IMR-90 (cell line): ENCODE measurements at regions not wholly inside any gene's neighbourhood (a gene's known extent, or its start where the extent isn't known, plus 50 kb on each side); places are given as distances from the start of the nearest gene placed in this dataset.

Source experiments
- ATAC-seq: fragments of 200-7000 bp; cut with Tn5 transposase; 2 replicates; pipeline ENCODE4 v1.9.1; 2020; ENCODE audit warnings: low read depth, mild to moderate bottlenecking, moderate library complexity
- BruUV-seq: library from RNA; stranded (reverse); fragments of 400-500 nt; replicated peaks from 2 replicates; lab custom pipeline; 2021; lab: Mats Ljungman, UMichigan
- CTCF ChIA-PET: fragments of 300-600 bp; formaldehyde crosslinking; extraction: SDS; loops from one replicate; lab custom pipeline; 2021; ENCODE audit warnings: antibody characterized with exemption; lab: Yijun Ruan, JAX
- POLR2A ChIA-PET: fragments of 300-600 bp; sonication (Branson Sonifier 250); formaldehyde crosslinking; loops from one replicate; lab custom pipeline; 2022; ENCODE audit warnings: antibody characterized with exemption; ENCODE audit not compliant: unreplicated experiment; lab: Charles Lee
- DNase-seq: peaks from one replicate; pipeline ENCODE4 v3.0.0; 2013
- H2AFZ ChIP-seq: replicated peaks from 2 replicates; pipeline ENCODE3; 2013; ENCODE audit warnings: low read length, mild to moderate bottlenecking; ENCODE audit not compliant: poor library complexity
- H2AK5ac ChIP-seq: 2 replicates; pipeline ENCODE4 v1.6.1; 2013; ENCODE audit warnings: low read depth, low read length, inconsistent platforms
- H2AK9ac ChIP-seq: replicated peaks from 2 replicates; pipeline ENCODE3; 2013; ENCODE audit warnings: mild to moderate bottlenecking, low read depth, low read length, moderate library complexity; ENCODE audit not compliant: poor library complexity
- H2BK120ac ChIP-seq: 2 replicates; pipeline ENCODE4 v1.6.1; 2013; ENCODE audit warnings: low read depth, low read length, inconsistent platforms
- H2BK15ac ChIP-seq: 3 replicates; pipeline ENCODE4 v1.6.1; 2013; ENCODE audit warnings: low read depth, low read length, inconsistent platforms
- H2BK20ac ChIP-seq: 2 replicates; pipeline ENCODE4 v1.6.1; 2013; ENCODE audit warnings: low read depth, mild to moderate bottlenecking, inconsistent platforms, low read length, moderate library complexity
- H2BK5ac ChIP-seq: 2 replicates; pipeline ENCODE4 v1.6.1; 2013; ENCODE audit warnings: mild to moderate bottlenecking, low read depth, low read length, inconsistent platforms; ENCODE audit not compliant: poor library complexity, severe bottlenecking
- H3K14ac ChIP-seq: replicated peaks from 2 replicates; pipeline ENCODE4 v1.6.1; 2013; ENCODE audit warnings: low read depth, low read length, inconsistent platforms
- H3K18ac ChIP-seq: 2 replicates; pipeline ENCODE4 v1.6.1; 2013; ENCODE audit warnings: low read depth, low read length, control low read depth
- H3K23ac ChIP-seq: 2 replicates; pipeline ENCODE4 v1.6.1; 2013; ENCODE audit warnings: low read depth, low read length, inconsistent platforms
- H3K27ac ChIP-seq: 2 replicates; pipeline ENCODE4 v1.5.1; 2013; ENCODE audit warnings: mild to moderate bottlenecking, control low read depth, low read length; ENCODE audit not compliant: insufficient read depth
- H3K27me3 ChIP-seq: 2 replicates; pipeline ENCODE4 v1.6.1; 2013; ENCODE audit warnings: low read length; ENCODE audit not compliant: control insufficient read depth, insufficient read depth
- H3K36me3 ChIP-seq: 2 replicates; pipeline ENCODE4 v1.6.1; 2013; ENCODE audit warnings: low read length, mixed read lengths; ENCODE audit not compliant: control insufficient read depth, insufficient read depth
- H3K4ac ChIP-seq: 2 replicates; pipeline ENCODE4 v1.6.1; 2013; ENCODE audit warnings: low read depth, low read length, inconsistent platforms
- H3K4me1 ChIP-seq: 2 replicates; pipeline ENCODE4 v1.6.1; 2013; ENCODE audit warnings: low read length, mixed read lengths; ENCODE audit not compliant: control insufficient read depth, insufficient read depth
- H3K4me2 ChIP-seq: 2 replicates; pipeline ENCODE4 v1.6.1; 2013; ENCODE audit warnings: low read depth, mild to moderate bottlenecking, control low read depth, low read length, moderate library complexity
- H3K4me3 ChIP-seq: 2 replicates; pipeline ENCODE4 v1.5.1; 2013; ENCODE audit warnings: low read depth, mild to moderate bottlenecking, control low read depth, low read length, moderate library complexity; ENCODE audit not compliant: insufficient read depth
- H3K56ac ChIP-seq: 2 replicates; pipeline ENCODE4 v1.6.1; 2013; ENCODE audit warnings: low read length, inconsistent platforms; ENCODE audit not compliant: insufficient read depth; ENCODE audit errors: extremely low read depth
- H3K79me1 ChIP-seq, 2 experiments: 2 replicates each; pipeline ENCODE4 v1.6.1; 2013; ENCODE audit warnings: low read length in 2 of 2, inconsistent platforms in 1 of 2, low read depth in 1 of 2
- H3K9ac ChIP-seq: 2 replicates; pipeline ENCODE4 v1.6.1; 2013; ENCODE audit warnings: low read depth, low read length, control low read depth
- H3K9me1 ChIP-seq: 2 replicates; pipeline ENCODE4 v1.6.1; 2013; ENCODE audit warnings: low read length, inconsistent platforms; ENCODE audit not compliant: insufficient read depth
- H3K9me3 ChIP-seq: 2 replicates; pipeline ENCODE4 v1.6.1; 2013; ENCODE audit warnings: low read length; ENCODE audit not compliant: control insufficient read depth, insufficient read depth
- H4K20me1 ChIP-seq: 2 replicates; pipeline ENCODE4 v1.6.1; 2013; ENCODE audit warnings: low read length, inconsistent platforms; ENCODE audit not compliant: insufficient read depth
- H4K5ac ChIP-seq: 2 replicates; pipeline ENCODE4 v1.6.1; 2013; ENCODE audit warnings: mild to moderate bottlenecking, low read depth, low read length, control low read depth
- H4K8ac ChIP-seq, 2 experiments: 2 replicates each; pipeline ENCODE4 v1.6.1; 2013; ENCODE audit warnings: low read depth in 2 of 2, low read length in 2 of 2, control low read depth in 1 of 2, inconsistent platforms in 1 of 2
- H4K91ac ChIP-seq: 2 replicates; pipeline ENCODE4 v1.6.1; 2013; ENCODE audit warnings: low read depth, low read length, inconsistent platforms; ENCODE audit not compliant: insufficient read depth
- CHD1 ChIP-seq: IDR thresholded peaks from 2 replicates; pipeline ENCODE4 v1.6.1; 2012; ENCODE audit warnings: low read depth, low read length, improper control_type of control experiment
- FOS ChIP-seq: fragments of 150-350 bp; IDR thresholded peaks from 2 replicates; pipeline ENCODE4 v1.6.1; 2016; ENCODE audit warnings: low read depth, low read length
- MAZ ChIP-seq: IDR thresholded peaks from 2 replicates; pipeline ENCODE4 v1.6.1; 2012; ENCODE audit warnings: low read depth, mild to moderate bottlenecking, low read length, improper control_type of control experiment, moderate library complexity, borderline replicate concordance
- MXI1 ChIP-seq: IDR thresholded peaks from 2 replicates; pipeline ENCODE4 v1.6.1; 2012; ENCODE audit warnings: low read depth, mild to moderate bottlenecking, low read length, moderate library complexity, borderline replicate concordance
- POLR2A ChIP-seq: IDR thresholded peaks from 2 replicates; pipeline ENCODE4 v1.6.1; 2012; ENCODE audit warnings: mild to moderate bottlenecking, low read depth, low read length
- RAD21 ChIP-seq: IDR thresholded peaks from 2 replicates; pipeline ENCODE4 v1.6.1; 2012; ENCODE audit warnings: low read length, improper control_type of control experiment
- WGBS, 2 experiments: methylation state at CpG; one replicate each; pipeline versions ENCODE4 v1.1.5 to v1.1.7; 2013; ENCODE audit warnings: missing lambda C conversion rate in 2 of 2; ENCODE audit not compliant: insufficient read length in 1 of 2; ENCODE audit errors: extremely low coverage in 2 of 2; 5-methylcytosine and 5-hydroxymethylcytosine counted together
- dilution Hi-C: fragments of 300-500 bp; cut with HindIII; formaldehyde crosslinking; loops from one replicate; pipeline ENCODE4 v1.14.3; 2018; ENCODE audit warnings: low sequenced_read_pairs; ENCODE audit not compliant: unreplicated experiment
- in situ Hi-C: fragments of 300-500 bp; cut with MboI; formaldehyde crosslinking; loops from 3 replicates; pipeline ENCODE4 v1.14.3; 2019; ENCODE audit warnings: low sequenced_read_pairs, inconsistent platforms, mixed read lengths
- intact Hi-C: fragments of 100-400 bp; cut with micrococcal nuclease; formaldehyde crosslinking; loops from 2 replicates; pipeline ENCODE4 v1.10.0; 2022

- H2AK9ac ChIP-seq = no peak overlapping the region
- no peak overlapping the region for H3K27ac ChIP-seq
- peaks cover 7% of the 10 kb centered on the region for H3K27me3 ChIP-seq
- no peak overlapping the region for H2AFZ ChIP-seq
- H3K4me2 ChIP-seq = no peak overlapping the region
- POLR2A ChIA-PET = no interaction called here
- DNase-seq (no peak), ATAC-seq (no peak)
- no peak overlapping the region for H3K4ac ChIP-seq
- CTCF ChIA-PET = no interaction called here
- H3K9ac ChIP-seq = no peak overlapping the region
- H4K91ac ChIP-seq = no peak overlapping the region
- no peak overlapping the region for H3K14ac ChIP-seq
- no peak overlapping the region for H3K23ac ChIP-seq
- no peak overlapping the region for H4K8ac ChIP-seq
- no peak overlapping the region for H2BK15ac ChIP-seq
- no peaks in the 10 kb centered on the region for H4K20me1 ChIP-seq
- no CpG with 5 or more reads among the region's 7 CpGs for WGBS, 2 experiments
- no peak overlapping the region for H3K4me3 ChIP-seq
- no peaks in the 10 kb centered on the region for H3K79me1 ChIP-seq
- in situ Hi-C loops = no loop called here
- no peaks in the 10 kb centered on the region for H3K9me1 ChIP-seq
- BruUV-seq = no TSS peak
- H3K4me1 ChIP-seq = no peaks in the 10 kb centered on the region
- H3K36me3 ChIP-seq = no peaks in the 10 kb centered on the region
- H2AK5ac ChIP-seq = no peak overlapping the region
- TF ChIP-seq MAZ (no peak), FOS (no peak), RAD21 (no peak), CHD1 (no peak), MXI1 (no peak), POLR2A (no peak)
- no peak overlapping the region for H4K5ac ChIP-seq
- no peak overlapping the region for H2BK120ac ChIP-seq
- H3K18ac ChIP-seq = no peak overlapping the region
- dilution Hi-C loops = no loop called here
- H3K56ac ChIP-seq = no peak overlapping the region
- H2BK5ac ChIP-seq = no peak overlapping the region
- H2BK20ac ChIP-seq = no peak overlapping the region
- intact Hi-C loops = no loop called here
- H3K9me3 ChIP-seq = peaks cover 9% of the 10 kb centered on the region
Measured at GRCh38 chr19:14322889-14323463, 58.3 kb upstream of the ADGRE5 start.
